ENCODE measurements at regions not wholly inside any gene's neighbourhood (a gene's known extent, or its start where the extent isn't known, plus 50 kb on each side); places are given as distances from the start of the nearest gene placed in this dataset.

DNA sequence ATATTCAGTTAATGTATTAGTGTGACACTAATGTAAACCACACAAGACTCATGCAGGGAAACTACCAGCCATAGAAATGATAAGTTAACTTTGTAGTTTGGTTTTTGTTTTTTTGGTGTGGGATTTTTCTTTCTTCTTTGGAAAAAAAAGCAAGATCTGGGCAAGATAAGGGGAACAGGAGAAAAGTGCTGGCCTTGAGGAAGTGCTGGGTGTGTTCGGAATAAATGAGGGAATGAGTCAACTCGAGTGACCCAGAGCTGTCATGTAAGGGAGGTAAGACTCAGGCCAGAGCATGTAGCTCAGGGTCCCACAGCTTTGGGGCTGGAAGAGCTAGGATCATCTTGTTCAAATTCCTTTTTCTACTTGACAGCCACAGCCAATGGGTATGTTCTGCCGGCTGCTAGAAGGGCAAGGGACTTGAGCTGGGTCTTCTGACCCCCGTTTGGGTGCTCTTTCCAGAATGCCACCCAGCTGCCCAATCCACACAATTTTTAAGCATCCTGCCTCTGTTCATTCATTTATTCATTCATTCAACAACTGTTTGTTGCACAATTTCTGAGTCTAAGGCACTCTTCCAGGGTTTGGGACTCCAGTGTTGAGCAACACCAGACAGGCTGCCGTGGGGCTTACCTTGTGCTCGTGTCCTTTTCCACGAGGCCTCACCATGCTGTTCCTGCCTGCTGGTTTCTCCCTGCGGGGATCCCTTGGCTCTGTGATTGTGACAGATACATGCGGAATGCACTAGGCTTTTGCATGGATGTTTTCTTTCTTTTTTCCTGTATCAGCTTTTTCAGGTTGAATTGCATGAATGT is 54.5 kb downstream of the CLDN34 start:
- DNase-seq (ENCODE audit: low read depth), result no peak

DNA sequence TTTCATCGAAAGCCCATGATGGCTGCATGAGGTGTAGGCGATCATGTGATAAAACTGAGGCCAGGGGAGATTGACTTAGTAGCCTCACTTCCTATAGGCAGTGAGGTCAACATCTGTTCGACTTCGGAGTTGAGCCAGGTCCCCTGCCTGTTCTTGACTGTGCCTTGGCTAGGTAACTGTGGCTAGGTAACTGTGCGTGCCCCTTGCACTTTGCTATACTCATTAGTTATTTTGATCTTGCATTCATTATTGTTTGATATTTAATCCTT is 55.0 kb downstream of the CLDN34 start:
- no peak for DNase-seq (ENCODE audit: low read depth)

DNA sequence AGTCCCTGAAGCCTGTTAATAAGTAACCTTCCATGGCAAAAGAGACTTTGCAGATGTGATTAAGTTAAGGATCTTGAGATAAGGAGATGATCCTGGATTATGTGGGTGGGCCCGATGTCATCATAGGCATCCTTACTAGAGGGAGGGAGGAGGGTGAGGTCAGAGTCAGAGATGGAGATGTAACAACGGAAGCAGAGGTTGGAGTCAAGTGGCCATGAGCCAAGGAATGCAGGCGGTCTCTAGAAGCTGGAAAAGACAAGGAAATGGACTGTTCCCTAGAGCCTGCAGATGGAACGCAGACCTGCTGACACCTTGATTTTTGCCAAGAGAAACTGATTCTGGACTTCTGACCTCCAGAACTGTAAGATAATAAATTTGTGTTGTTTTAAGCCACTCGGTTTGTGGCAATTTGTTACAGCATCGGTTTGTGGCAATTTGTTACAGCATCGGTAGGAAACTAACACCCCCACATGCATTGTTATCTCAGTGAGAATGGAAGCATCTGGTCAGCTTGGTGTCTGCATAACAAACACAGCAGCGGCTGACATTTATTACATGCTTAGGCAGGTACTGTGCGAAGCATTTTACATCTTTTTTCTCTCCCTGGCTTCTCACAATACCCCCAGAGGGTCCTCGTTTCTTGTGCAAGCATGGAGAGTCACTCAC is 55.6 kb downstream of the CLDN34 start:
- DNase-seq (ENCODE audit: low read depth), result no peak

- DNase-seq (ENCODE audit: low read depth), result no peak
Measured at GRCh38 chrX:10023821-10024220, 56.7 kb downstream of the CLDN34 start.

DNA sequence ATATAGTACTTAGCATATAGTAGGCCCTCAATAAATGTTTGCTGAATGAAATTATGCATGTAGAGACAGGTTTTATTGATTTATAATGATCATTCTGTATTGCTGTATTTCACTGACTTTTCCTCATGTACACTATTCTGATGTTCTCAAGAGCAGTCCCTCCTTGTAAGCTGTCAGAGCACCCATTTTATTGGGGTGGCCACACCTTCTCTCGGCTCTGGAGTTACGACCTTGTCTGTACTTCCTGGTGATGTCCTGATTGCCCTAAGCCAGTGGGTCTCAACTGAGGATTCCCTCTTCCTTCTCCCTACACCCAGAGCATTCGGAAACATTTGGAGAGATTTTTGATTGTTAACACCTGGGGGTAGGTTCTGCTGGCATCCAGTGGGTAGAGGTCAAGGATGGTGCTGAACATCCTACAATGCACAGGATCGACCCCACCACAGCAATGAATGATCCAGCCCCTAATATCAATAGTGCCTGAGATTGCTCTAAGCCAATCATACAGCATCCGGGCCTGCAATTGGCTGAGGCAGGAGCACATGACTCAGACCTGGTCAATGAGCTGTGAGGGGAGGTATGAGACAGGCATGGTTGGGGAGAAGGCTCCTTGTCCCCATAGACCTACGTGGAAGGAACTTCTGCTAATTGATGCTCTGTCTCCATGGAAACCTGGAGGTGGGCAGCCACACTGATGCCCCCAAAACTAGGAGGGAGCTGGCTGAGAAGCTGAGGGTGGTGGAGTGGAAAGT is 58.8 kb downstream of the CLDN34 start:
- DNase-seq (ENCODE audit: low read depth), result no peak

DNA sequence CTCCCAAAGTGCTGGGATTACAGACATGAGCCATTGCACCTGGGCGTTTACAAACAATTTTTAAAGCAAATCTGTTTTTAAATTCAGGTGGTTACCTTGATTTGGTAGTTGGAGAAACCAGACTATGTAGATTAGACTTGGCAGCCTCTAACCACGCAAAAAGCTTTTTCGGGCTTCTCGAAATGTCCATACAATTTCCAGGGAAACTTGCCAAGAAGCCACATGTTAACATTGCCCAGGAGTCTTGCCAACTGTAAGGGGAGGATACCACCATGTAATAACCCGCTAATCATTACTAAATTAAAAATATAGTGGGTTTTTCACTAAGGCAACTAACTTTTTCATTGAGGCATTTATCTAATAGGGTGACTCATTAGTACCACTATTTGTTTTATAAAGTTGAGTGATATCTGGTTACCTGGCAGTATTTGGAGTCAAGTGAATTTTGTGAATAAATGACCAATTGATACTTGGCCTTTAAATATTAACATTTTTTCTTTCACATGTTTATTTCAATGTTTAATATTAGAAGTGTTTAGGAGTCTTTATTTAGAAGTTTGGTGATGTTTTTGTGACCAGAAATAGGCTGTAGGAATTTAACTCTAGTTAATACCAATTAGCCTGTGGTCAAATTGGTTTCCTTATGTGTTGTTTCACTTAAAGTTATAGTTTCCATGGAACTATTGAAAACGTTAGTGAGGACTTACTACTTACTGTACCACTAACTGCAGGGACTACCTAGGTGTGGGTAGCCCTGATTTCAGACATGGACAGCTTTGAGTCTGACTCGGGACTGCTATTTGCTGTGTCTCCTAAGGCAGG is 61.3 kb downstream of the CLDN34 start:
- no peak for DNase-seq (ENCODE audit: low read depth)

GRCh38 chrX:10030570-10030969 is 63.4 kb downstream of the CLDN34 start:
- no peak for DNase-seq (ENCODE audit: low read depth)

- no peak for DNase-seq (ENCODE audit: low read depth)
Measured at GRCh38 chrX:10031746-10032145, 64.6 kb downstream of the CLDN34 start.

DNA sequence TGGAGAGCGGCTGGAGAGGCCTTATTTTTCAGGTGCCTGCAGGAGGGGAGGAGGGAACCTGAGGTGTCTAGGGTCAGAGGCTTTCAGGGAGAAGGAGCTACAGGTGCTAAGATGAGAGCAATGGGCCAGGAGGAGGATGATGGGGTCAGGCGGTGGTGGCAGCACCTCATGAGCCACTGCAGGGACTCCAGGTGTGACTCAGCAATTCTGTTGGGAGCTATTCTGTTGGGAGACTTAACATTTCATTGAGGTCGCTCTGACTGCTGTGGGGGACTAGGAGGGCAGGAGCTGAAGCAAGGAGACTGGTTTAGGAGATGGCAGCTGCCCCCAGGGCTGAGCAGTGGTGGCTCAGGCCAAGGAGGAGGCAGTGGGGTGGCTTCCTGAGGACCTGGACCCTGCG is 65.0 kb downstream of the CLDN34 start:
- no peak for DNase-seq (ENCODE audit: low read depth)

DNA sequence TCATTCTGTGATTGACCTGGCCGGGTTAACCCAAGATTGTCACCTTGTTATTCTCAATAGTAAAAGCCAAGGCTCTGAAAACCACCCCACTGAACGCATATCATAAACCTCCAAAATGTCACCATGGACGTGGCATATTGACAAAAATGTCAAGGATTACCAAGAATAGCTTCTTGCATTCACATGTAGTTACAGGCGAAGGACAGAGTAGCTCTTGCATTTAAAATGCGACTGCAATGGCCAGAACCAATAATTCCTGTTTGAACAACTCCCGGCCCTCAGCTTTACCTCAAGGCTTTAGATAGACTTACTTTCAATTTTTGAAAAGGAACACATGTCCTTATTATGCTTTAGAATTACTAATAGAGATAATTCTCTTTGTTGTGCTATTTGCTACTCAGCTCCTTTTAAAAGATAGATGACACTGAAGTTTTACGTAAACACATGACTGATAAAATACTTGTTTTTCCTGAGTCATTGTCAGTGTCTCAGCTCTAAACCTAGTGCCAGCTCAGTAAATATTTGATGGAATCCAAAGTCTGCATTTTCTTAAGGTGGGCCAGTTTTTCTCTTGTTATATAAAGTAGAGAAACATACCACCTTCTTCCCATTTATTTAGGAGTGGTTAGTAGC is 66.3 kb downstream of the CLDN34 start:
- no peak for DNase-seq (ENCODE audit: low read depth)

- no peak for DNase-seq (ENCODE audit: low read depth)
Measured at GRCh38 chrX:10034740-10035260, 67.6 kb downstream of the CLDN34 start.

- DNase-seq (ENCODE audit: low read depth), result no peak
Measured at GRCh38 chrX:10038585-10038984, 71.4 kb downstream of the CLDN34 start.

DNA sequence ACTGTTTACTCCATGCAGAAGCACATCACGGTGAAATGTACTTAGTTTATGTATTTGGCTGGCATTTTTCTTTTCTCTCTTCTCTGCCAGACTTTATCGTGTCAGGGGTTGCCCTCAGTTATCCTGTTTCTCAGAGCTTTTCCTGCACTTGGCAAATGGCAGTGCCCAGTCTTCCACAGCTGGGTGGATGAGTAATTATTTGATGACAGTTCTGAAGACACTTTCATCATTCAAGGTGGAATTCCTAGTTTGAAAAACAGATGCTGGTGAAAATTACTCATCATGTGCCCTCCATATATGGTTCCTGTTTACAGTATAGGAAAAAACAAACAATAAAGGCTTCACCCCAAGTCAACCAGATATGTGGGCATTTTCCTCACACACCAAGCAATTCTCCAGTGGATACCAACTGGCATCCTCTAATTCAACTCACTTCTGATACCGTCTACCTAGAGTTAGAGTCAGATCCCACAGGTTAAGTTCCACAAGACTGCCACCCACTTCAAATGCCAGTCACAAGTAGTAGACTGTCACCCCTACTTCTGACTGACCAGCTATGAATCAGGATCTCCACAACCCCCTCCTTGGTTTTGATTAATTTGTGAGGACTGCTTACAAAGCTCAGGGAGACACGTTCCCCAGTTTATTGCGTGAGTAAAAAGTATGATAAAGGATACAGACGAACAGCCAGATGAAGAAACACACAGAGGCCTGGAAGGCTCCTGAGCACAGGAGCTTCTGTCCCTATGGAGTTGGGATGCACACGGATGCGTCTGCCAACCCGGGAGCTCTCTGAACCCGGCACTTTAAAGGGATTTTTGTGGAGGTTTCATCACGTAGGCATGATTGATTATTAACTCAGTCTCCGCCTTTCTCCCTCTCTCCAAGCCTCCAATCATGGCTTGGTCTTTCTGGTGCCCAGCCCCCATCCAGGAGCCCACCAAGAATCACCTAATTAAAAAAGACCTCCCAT is 72.9 kb downstream of the CLDN34 start:
- no peak for DNase-seq (ENCODE audit: low read depth)

GRCh38 chrX:10040961-10041360 is 73.8 kb downstream of the CLDN34 start:
- no peak for DNase-seq (ENCODE audit: low read depth)

DNA sequence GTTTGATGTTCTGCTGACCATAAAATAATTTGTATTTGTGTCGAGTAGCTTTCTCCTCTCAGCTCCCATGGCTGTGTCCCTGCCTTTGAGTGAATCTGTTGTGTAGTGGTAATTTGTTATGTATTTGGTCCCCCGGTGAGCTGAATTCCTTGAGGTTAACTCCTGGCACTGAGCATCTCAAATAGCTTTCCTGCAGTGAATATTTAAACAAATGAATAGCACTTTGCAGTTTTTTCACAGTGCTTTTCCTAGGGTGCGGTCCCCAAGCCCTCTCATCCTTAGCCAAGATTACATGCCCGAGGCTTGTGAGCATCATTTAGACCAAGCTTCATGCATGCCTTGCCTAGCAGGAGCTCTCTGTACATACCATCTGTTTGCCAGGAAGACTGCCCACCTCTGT is 74.2 kb downstream of the CLDN34 start:
- DNase-seq (ENCODE audit: low read depth), result no peak

- no peak for DNase-seq (ENCODE audit: low read depth)
Measured at GRCh38 chrX:10042055-10042454, 74.9 kb downstream of the CLDN34 start.

DNA sequence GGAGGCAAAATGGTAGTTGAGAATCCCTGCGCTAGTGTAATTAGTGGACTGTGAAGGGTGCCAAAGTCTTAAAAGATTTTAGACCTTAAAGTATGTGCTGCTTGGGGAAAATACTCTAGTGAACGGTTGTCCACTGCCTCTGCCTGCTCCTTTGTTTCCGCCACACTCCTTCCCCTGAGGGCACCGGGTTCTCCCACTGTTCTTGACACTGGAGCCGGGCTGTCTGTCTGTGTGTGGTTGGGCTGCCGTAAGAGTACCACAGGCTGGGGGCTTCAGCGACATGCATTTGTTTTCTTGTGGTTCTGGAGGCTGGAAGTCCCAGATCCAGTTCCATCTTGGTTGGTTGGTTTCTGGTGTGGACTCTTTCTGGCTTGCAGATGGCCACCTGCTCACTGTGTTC is 76.2 kb downstream of the CLDN34 start:
- DNase-seq (ENCODE audit: low read depth), result no peak

DNA sequence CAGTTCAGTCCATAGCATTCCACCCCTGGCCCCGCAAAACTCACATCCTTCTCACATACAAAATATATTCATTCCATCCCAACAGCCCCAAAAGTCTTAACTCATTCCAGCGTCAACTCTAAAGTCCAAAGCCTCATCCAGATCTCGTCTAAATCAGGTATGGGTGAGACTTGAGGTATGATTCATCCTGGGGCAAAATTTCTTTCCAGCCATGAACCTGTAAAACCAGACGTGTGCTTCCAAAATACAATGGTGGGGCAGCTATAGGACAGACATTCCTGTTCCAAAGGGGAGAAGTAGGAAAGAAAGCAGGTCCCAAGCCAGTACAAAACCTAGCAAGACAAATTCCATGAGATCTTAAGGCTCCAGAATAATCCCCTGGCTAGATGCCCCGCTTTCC is 76.9 kb downstream of the CLDN34 start:
- DNase-seq (ENCODE audit: low read depth), result no peak

- no peak for DNase-seq (ENCODE audit: low read depth)
Measured at GRCh38 chrX:10045327-10046000, 78.3 kb downstream of the CLDN34 start.

GRCh38 chrX:10047133-10047532 is 80.0 kb downstream of the CLDN34 start:
- no peak for DNase-seq (ENCODE audit: low read depth)

Data from activated T-helper 9 cell treated with anti-CD3 and anti-CD28 coated beads, Interleukin-2, amount 50 U/mL, for 16 hours (primary cell).